Subcutaneous abdominal adipose tissue (tissue), 5 donors: ENCODE measurements at regions not wholly inside any gene's neighbourhood (a gene's known extent, or its start where the extent isn't known, plus 50 kb on each side); places are given as distances from the start of the nearest gene placed in this dataset.

Source experiments
- H3K27ac ChIP-seq: one replicate; pipeline ENCODE4 v1.7.0; 2013; ENCODE audit warnings: low read depth, mild to moderate bottlenecking, inconsistent platforms, low read length, moderate library complexity
- H3K27me3 ChIP-seq, 5 donors: one replicate each; pipeline ENCODE4 v1.7.0; 2013; ENCODE audit warnings: low read length in 5 of 5, inconsistent platforms in 1 of 5; ENCODE audit not compliant: control insufficient read depth in 5 of 5, insufficient read depth in 4 of 5
- H3K36me3 ChIP-seq, 5 donors: one replicate each; pipeline ENCODE4 v1.7.0; 2013; ENCODE audit warnings: low read length in 5 of 5; ENCODE audit not compliant: control insufficient read depth in 5 of 5, insufficient read depth in 5 of 5
- H3K4me1 ChIP-seq, 5 donors: one replicate each; pipeline ENCODE4 v1.7.0; 2013; ENCODE audit warnings: low read length in 5 of 5, mild to moderate bottlenecking in 3 of 5, moderate library complexity in 1 of 5; ENCODE audit not compliant: control insufficient read depth in 5 of 5, insufficient read depth in 5 of 5
- H3K4me3 ChIP-seq, 5 donors: one replicate each; pipeline ENCODE4 v1.7.0; 2013; ENCODE audit warnings: low read length in 5 of 5, low read depth in 1 of 5
- H3K9ac ChIP-seq, 5 donors: one replicate each; pipeline ENCODE4 v1.7.0; 2013; ENCODE audit warnings: low read length in 5 of 5, mild to moderate bottlenecking in 4 of 5, moderate library complexity in 3 of 5
- H3K9me3 ChIP-seq, 5 donors: one replicate each; pipeline ENCODE4 v1.7.0; 2013; ENCODE audit warnings: low read length in 5 of 5; ENCODE audit not compliant: control insufficient read depth in 5 of 5
- donor health status: healthy.
- donor health status: healthy.
- donor health status: healthy.
- donor health status: healthy.
- donor health status: healthy.

GRCh38 chr3:71907996-71908395 lies 123.0 kb upstream of the PROK2 start:
- peaks cover 0 to 8% (median 3%) of the 10 kb centered on the region in 5 donors for H3K27me3 ChIP-seq
- no peaks in the 10 kb centered on the region for H3K36me3 ChIP-seq
- no peak overlapping the region for H3K9ac ChIP-seq
- H3K4me1 ChIP-seq = peaks cover 0 to 25% (median 18%) of the 10 kb centered on the region in 5 donors
- no peak overlapping the region for H3K4me3 ChIP-seq
- no peaks in the 10 kb centered on the region for H3K9me3 ChIP-seq
- H3K27ac ChIP-seq = no peak overlapping the region

GRCh38 chr3:71906976-71907375 lies 122.0 kb upstream of the PROK2 start:
- Histone ChIP-seq H3K36me3 (no peaks in the 10 kb centered on the region), H3K9ac (no peak overlapping the region), H3K9me3 (no peaks in the 10 kb centered on the region), H3K27me3 (peaks cover 0 to 8% (median 3%) of the 10 kb centered on the region in 5 donors), H3K4me3 (no peak overlapping the region), H3K27ac (no peak overlapping the region), H3K4me1 (peaks cover 0 to 26% (median 17%) of the 10 kb centered on the region in 5 donors)

- no peak overlapping the region for H3K9ac ChIP-seq
- peaks cover 0 to 8% (median 3%) of the 10 kb centered on the region in 5 donors for H3K27me3 ChIP-seq
- no peaks in the 10 kb centered on the region for H3K9me3 ChIP-seq
- H3K36me3 ChIP-seq = no peaks in the 10 kb centered on the region
- H3K4me3 ChIP-seq = no peak overlapping the region
- no peak overlapping the region for H3K27ac ChIP-seq
- peaks cover 0 to 26% (median 17%) of the 10 kb centered on the region in 5 donors for H3K4me1 ChIP-seq
These were observed 120.5 kb upstream of the PROK2 start for GRCh38 chr3:71905426-71905825.

DNA sequence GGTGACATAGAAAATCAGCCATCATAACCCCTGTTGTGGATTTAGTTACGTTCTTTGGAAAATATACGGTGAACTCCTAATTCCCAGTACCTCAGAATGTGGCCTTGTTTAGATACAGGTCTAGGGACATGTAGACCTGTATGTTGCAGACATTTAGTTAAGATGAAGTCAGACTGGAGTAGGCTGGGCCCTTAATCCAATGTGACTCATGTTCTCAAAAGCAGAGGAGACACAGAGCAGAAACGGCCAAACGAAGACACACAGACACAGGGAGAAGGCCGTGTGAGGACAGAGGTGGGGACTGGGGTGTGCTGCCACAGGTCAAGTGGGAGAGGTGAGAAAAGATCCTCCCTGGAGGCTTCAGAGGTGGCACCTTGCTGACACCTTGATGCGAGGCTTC lies 119.0 kb upstream of the PROK2 start:
- no peak overlapping the region for H3K4me3 ChIP-seq
- H3K27ac ChIP-seq = no peak overlapping the region
- H3K4me1 ChIP-seq = peaks cover 0 to 26% (median 17%) of the 10 kb centered on the region in 5 donors
- peaks cover 0 to 5% (median 0%) of the 10 kb centered on the region in 5 donors for H3K9me3 ChIP-seq
- H3K36me3 ChIP-seq = no peaks in the 10 kb centered on the region
- H3K27me3 ChIP-seq = peaks cover 0 to 6% (median 3%) of the 10 kb centered on the region in 5 donors
- no peak overlapping the region for H3K9ac ChIP-seq

DNA sequence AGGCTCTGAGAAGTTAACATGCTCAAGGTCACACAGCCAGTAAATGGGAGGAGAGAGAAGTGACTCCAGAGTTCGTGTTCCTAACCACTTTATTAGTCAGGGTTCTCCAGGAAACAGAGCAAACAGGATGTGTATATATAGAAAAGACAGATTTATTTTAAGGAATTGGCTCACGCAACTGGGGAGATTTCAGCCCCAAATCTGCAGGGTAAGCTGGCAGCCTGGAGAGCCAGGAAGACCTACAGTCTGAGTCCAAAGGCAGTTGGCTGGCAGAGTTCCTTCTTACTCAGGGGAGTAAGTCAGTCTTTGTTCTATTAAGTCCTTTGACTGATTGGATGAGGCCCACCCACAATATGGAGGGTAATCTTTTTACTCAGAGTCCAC lies 118.2 kb upstream of the PROK2 start:
- H3K9ac ChIP-seq = no peak overlapping the region
- no peak overlapping the region for H3K4me3 ChIP-seq
- peaks cover 0 to 24% (median 16%) of the 10 kb centered on the region in 5 donors for H3K4me1 ChIP-seq
- H3K36me3 ChIP-seq = no peaks in the 10 kb centered on the region
- no peaks in the 10 kb centered on the region for H3K27me3 ChIP-seq
- peaks cover 0 to 5% (median 0%) of the 10 kb centered on the region in 5 donors for H3K9me3 ChIP-seq
- H3K27ac ChIP-seq = no peak overlapping the region

GRCh38 chr3:71902258-71903111 lies 117.5 kb upstream of the PROK2 start:
- Histone ChIP-seq H3K4me3 (no peak overlapping the region), H3K36me3 (no peaks in the 10 kb centered on the region), H3K9me3 (peaks cover 0 to 5% (median 0%) of the 10 kb centered on the region in 5 donors), H3K9ac (no peak overlapping the region), H3K27me3 (peaks cover 0 to 2% (median 0%) of the 10 kb centered on the region in 5 donors), H3K27ac (no peak overlapping the region), H3K4me1 (peaks cover 0 to 17% (median 13%) of the 10 kb centered on the region in 5 donors)

DNA sequence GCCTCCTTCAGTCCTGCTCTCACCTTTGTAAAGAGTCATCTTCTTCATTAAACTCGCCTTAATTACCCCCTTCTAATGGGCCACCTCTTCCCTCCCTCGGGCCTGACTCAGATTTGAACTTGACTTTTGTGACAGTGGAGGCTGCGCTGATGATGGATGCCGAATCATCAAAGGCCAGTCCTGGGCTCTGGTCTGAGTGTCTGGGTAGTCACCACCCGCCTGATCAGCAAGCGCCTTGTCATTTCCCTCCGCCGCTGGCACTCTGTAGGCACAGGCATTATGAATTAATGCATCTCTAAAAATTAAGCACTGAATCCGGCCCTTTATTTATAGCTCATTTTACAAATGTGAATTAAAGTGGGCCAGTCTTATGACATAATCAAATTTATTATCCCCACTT lies 116.7 kb upstream of the PROK2 start:
- Histone ChIP-seq H3K9me3 (peaks cover 0 to 5% (median 0%) of the 10 kb centered on the region in 5 donors), H3K4me1 (peaks cover 0 to 20% (median 15%) of the 10 kb centered on the region in 5 donors), H3K9ac (no peak overlapping the region), H3K27ac (no peak overlapping the region), H3K36me3 (no peaks in the 10 kb centered on the region), H3K27me3 (peaks cover 0 to 2% (median 0%) of the 10 kb centered on the region in 5 donors), H3K4me3 (no peak overlapping the region)

DNA sequence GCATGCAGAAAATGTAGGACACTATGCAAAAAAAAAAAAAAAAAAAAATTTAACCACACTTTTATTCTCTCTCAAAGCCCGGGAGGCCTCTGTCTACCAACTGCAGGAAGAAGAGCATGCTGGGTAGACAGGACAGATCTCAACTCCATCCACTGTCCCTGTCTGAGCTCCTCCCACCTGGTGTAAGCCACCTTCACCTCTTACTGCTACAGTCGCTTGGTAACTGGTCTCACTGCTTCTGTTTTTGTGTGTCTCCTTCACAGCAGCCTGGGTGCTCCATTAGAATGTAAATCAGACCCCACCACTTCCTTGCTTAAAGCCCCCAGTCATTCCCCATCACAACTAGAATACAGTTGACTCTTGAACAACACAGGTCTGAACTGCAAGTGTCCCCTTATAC lies 115.1 kb upstream of the PROK2 start:
- Histone ChIP-seq H3K36me3 (no peaks in the 10 kb centered on the region), H3K4me1 (peaks cover 0 to 24% (median 14%) of the 10 kb centered on the region in 5 donors), H3K4me3 (no peak overlapping the region)

DNA sequence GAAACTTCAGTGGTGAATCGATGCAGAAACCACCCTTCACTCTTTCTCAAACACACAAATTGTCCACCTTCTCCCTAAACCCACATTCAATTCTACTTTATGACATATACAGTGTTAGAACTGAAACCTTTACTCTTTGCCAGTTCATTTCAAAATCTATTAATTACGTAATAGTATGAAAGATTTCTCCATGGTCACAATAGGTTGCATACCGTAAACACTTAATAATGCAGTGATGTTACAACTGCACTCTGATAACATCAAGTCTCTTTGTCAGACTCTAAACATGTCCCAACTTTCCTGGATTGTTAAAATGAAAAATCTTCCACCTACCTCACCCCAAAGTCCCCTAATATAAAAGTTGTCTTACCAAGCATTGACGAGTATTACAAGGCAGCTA lies 111.8 kb upstream of the PROK2 start:
- peaks cover 0 to 10% (median 0%) of the 10 kb centered on the region in 5 donors for H3K27me3 ChIP-seq
- H3K9me3 ChIP-seq = peaks cover 0 to 5% (median 0%) of the 10 kb centered on the region in 5 donors

More for the DNA sequence above, 115.1 kb upstream of the PROK2 start:
- peaks cover 0 to 2% (median 0%) of the 10 kb centered on the region in 5 donors for H3K27me3 ChIP-seq
- H3K9ac ChIP-seq = no peak overlapping the region
- peaks cover 0 to 5% (median 0%) of the 10 kb centered on the region in 5 donors for H3K9me3 ChIP-seq
- no peak overlapping the region for H3K27ac ChIP-seq

More for the DNA sequence above, 111.8 kb upstream of the PROK2 start:
- H3K27ac ChIP-seq = no peak overlapping the region
- H3K4me3 ChIP-seq = no peak overlapping the region
- no peaks in the 10 kb centered on the region for H3K36me3 ChIP-seq
- H3K9ac ChIP-seq = no peak overlapping the region
- H3K4me1 ChIP-seq = peaks cover 0 to 18% (median 6%) of the 10 kb centered on the region in 5 donors
